Endothelial cell of umbilical vein (primary cell): ENCODE measurements at regions not wholly inside any gene's neighbourhood (a gene's known extent, or its start where the extent isn't known, plus 50 kb on each side); places are given as distances from the start of the nearest gene placed in this dataset.

Source experiments
- BruUV-seq: library from RNA; stranded (reverse); fragments of 400-500 nt; replicated peaks from 2 replicates; lab custom pipeline; 2021; lab: Mats Ljungman, UMichigan
- CTCF ChIA-PET: fragments of 300-600, 350-600 bp; sonication (Branson Sonifier 250); formaldehyde crosslinking; loops from one replicate; lab custom pipeline; 2021; ENCODE audit warnings: antibody characterized with exemption, inconsistent platforms; lab: Charles Lee
- POLR2A ChIA-PET: fragments of 300-600, 350-600 bp; sonication (Branson Sonifier 250); formaldehyde crosslinking; loops from one replicate; lab custom pipeline; 2021; ENCODE audit warnings: antibody characterized with exemption, inconsistent platforms; lab: Charles Lee
- DNase-seq: peaks from one replicate; pipeline ENCODE4 v3.0.0-alpha.2; 2011; ENCODE audit warnings: low read depth, low spot score
- FAIRE-seq: peaks from 2 replicates; lab custom pipeline; 2011; peaks lifted over from hg19 to GRCh38; lab: Jason Lieb, UNC
- H2AFZ ChIP-seq: 2 replicates; pipeline ENCODE4 v1.6.0; 2012; ENCODE audit warnings: low read depth, low read length, control low read depth, inconsistent platforms
- H3K27ac ChIP-seq: 2 replicates; pipeline ENCODE4 v1.5.1; 2011; ENCODE audit warnings: low read depth, mild to moderate bottlenecking, control low read depth, low read length, moderate library complexity; ENCODE audit not compliant: insufficient read depth
- H3K27me3 ChIP-seq, 2 experiments: 2 replicates each; pipeline versions ENCODE4 v1.6.0 to v1.6.1; 2011; ENCODE audit warnings: low read length in 2 of 2, mixed read lengths in 1 of 2; ENCODE audit not compliant: control insufficient read depth in 2 of 2, insufficient read depth in 2 of 2
- H3K36me3 ChIP-seq, 2 experiments: 2 replicates in 1 of 2; 3 replicates in 1 of 2; pipeline ENCODE4 v1.5.1; 2011; ENCODE audit warnings: low read length in 2 of 2, mild to moderate bottlenecking in 1 of 2, moderate library complexity in 1 of 2; ENCODE audit not compliant: control insufficient read depth in 2 of 2, insufficient read depth in 2 of 2; ENCODE audit errors: extremely low read depth in 1 of 2
- H3K4me1 ChIP-seq: 3 replicates; pipeline ENCODE4 v1.5.1; 2011; ENCODE audit warnings: mild to moderate bottlenecking, low read length; ENCODE audit not compliant: control insufficient read depth, insufficient read depth; ENCODE audit errors: extremely low read depth
- H3K4me2 ChIP-seq: 2 replicates; pipeline ENCODE4 v1.6.1; 2011; ENCODE audit warnings: low read length, control low read depth, mixed read lengths; ENCODE audit not compliant: insufficient read depth
- H3K4me3 ChIP-seq, 3 experiments: fragments of 200-600 bp in 1 of 3; sonication (generic), shearing (Covaris generic) in 1 of 3; replicated peaks in 1 of 3; 2 replicates each; pipeline ENCODE4 v1.5.1; 2011 to 2016; ENCODE audit warnings: control low read depth in 3 of 3, low read length in 3 of 3, mild to moderate bottlenecking in 2 of 3, inconsistent platforms in 1 of 3, low read depth in 1 of 3, moderate library complexity in 1 of 3; ENCODE audit not compliant: insufficient read depth in 1 of 3
- H3K79me2 ChIP-seq: 2 replicates; pipeline ENCODE4 v1.6.0; 2012; ENCODE audit warnings: low read length, inconsistent platforms; ENCODE audit not compliant: control insufficient read depth, insufficient read depth
- H3K9ac ChIP-seq: replicated peaks from 2 replicates; pipeline ENCODE3; 2011; ENCODE audit warnings: low read length, control low read depth; ENCODE audit not compliant: insufficient read depth; ENCODE audit errors: extremely low read depth
- H3K9me1 ChIP-seq: replicated peaks from 3 replicates; pipeline ENCODE4 v1.6.0; 2011; ENCODE audit warnings: mild to moderate bottlenecking, low read length; ENCODE audit not compliant: control insufficient read depth, insufficient read depth; ENCODE audit errors: extremely low read depth
- H3K9me3 ChIP-seq: replicated peaks from 2 replicates; pipeline ENCODE4 v1.5.1; 2012; ENCODE audit warnings: low read length, inconsistent platforms; ENCODE audit not compliant: control insufficient read depth, insufficient read depth
- H4K20me1 ChIP-seq: replicated peaks from 2 replicates; pipeline ENCODE3; 2011; ENCODE audit warnings: mild to moderate bottlenecking, low read length; ENCODE audit not compliant: control insufficient read depth, insufficient read depth; ENCODE audit errors: extremely low read depth
- CTCF ChIP-seq, 2 donors: IDR thresholded peaks; 1 replicate in 1 of 2; 2 replicates in 1 of 2; pipeline ENCODE4 v1.5.1; 2011; ENCODE audit warnings: low read length in 2 of 2, mild to moderate bottlenecking in 2 of 2, moderate library complexity in 2 of 2, control low read depth in 1 of 2, inconsistent platforms in 1 of 2, low read depth in 1 of 2; ENCODE audit not compliant: insufficient read depth in 1 of 2; ENCODE audit errors: extremely low read depth in 1 of 2
- EZH2 ChIP-seq: IDR thresholded peaks from 2 replicates; pipeline ENCODE4 v1.6.1; 2012; ENCODE audit warnings: borderline replicate concordance, low read depth, mild to moderate bottlenecking, moderate library complexity, low read length, inconsistent platforms; ENCODE audit not compliant: severe bottlenecking
- FOS ChIP-seq: IDR thresholded peaks from 2 replicates; pipeline ENCODE4 v1.6.1; 2011; ENCODE audit warnings: mild to moderate bottlenecking, low read length, moderate library complexity, borderline replicate concordance; ENCODE audit not compliant: insufficient read depth
- GATA2 ChIP-seq: IDR thresholded peaks from 2 replicates; pipeline ENCODE4 v1.7.0; 2011; ENCODE audit warnings: low read depth, mild to moderate bottlenecking, moderate library complexity, mixed read lengths, low read length; ENCODE audit not compliant: insufficient read length, insufficient read depth
- JUN ChIP-seq: IDR thresholded peaks from 2 replicates; pipeline ENCODE4 v1.6.1; 2011; ENCODE audit warnings: borderline replicate concordance, low read depth; ENCODE audit not compliant: insufficient read length, insufficient read depth
- MAX ChIP-seq: IDR thresholded peaks from 2 replicates; pipeline ENCODE4 v1.6.1; 2011; ENCODE audit not compliant: insufficient read depth, insufficient read length
- MYC ChIP-seq: IDR thresholded peaks from one replicate; pipeline ENCODE4 v1.6.1; 2011; ENCODE audit warnings: mild to moderate bottlenecking, low read depth, low read length
- POLR2A ChIP-seq: IDR thresholded peaks from 2 replicates; pipeline ENCODE4 v1.6.1; 2012; ENCODE audit warnings: low read depth, mild to moderate bottlenecking, control low read depth, low read length
- POLR2AphosphoS5 ChIP-seq: IDR thresholded peaks from 2 replicates; pipeline ENCODE4 v1.6.1; 2012; ENCODE audit warnings: low read depth, mild to moderate bottlenecking, control low read depth, low read length, moderate library complexity; ENCODE audit not compliant: insufficient read depth
- dilution Hi-C: fragments of 300-500 bp; cut with MboI; formaldehyde crosslinking; loops from one replicate; pipeline ENCODE4 v1.15.0; 2019; ENCODE audit warnings: low sequenced_read_pairs; ENCODE audit not compliant: extremely low pct_ligation_motif_present
- intact Hi-C: fragments of 100-400 bp; cut with micrococcal nuclease; formaldehyde crosslinking; loops from one replicate; pipeline ENCODE4 v1.10.0; 2022

- H3K4me3 ChIP-seq: no peak overlapping the region
- no peak for FAIRE-seq
- TF ChIP-seq CTCF (IDR thresholded peaks at IDR 0.05; ENCODE audit: extremely low read depth in 1 of 2, insufficient read depth in 1 of 2, low read depth in 1 of 2, low read length in 2 of 2) (no peak), POLR2A (no peak), POLR2AphosphoS5 (no peak), MAX (no peak), MYC (no peak), EZH2 (no peak), FOS (no peak), JUN (no peak), GATA2 (no peak)
- no peaks in the 10 kb centered on the region for H4K20me1 ChIP-seq
- no TSS peak for BruUV-seq
- H3K27ac ChIP-seq: no peak overlapping the region
- intact Hi-C loops: no loop called here
- H3K4me1 ChIP-seq: no peaks in the 10 kb centered on the region
- H2AFZ ChIP-seq: no peak overlapping the region
- ChIA-PET POLR2A (no interaction called here), CTCF (no interaction called here)
- no peaks in the 10 kb centered on the region for H3K79me2 ChIP-seq
- no peaks in the 10 kb centered on the region for H3K36me3 ChIP-seq
- no peak overlapping the region for H3K9ac ChIP-seq
- dilution Hi-C loops: no loop called here
- H3K27me3 ChIP-seq: no peaks in the 10 kb centered on the region
- DNase-seq: no peak
- H3K9me3 ChIP-seq: peaks cover 3% of the 10 kb centered on the region
- no peak overlapping the region for H3K4me2 ChIP-seq
- H3K9me1 ChIP-seq: no peaks in the 10 kb centered on the region
Measured at GRCh38 chr10:109103278-109103677, 820.0 kb downstream of the XPNPEP1 start.
